ENCODE measurements at regions not wholly inside any gene's neighbourhood (a gene's known extent, or its start where the extent isn't known, plus 50 kb on each side); places are given as distances from the start of the nearest gene placed in this dataset.
"Not testable (repeated sequence)": the region's sequence is repeated elsewhere in the genome, so short reads cannot be mapped to it uniquely, and the experiment has no call there.

DNA sequence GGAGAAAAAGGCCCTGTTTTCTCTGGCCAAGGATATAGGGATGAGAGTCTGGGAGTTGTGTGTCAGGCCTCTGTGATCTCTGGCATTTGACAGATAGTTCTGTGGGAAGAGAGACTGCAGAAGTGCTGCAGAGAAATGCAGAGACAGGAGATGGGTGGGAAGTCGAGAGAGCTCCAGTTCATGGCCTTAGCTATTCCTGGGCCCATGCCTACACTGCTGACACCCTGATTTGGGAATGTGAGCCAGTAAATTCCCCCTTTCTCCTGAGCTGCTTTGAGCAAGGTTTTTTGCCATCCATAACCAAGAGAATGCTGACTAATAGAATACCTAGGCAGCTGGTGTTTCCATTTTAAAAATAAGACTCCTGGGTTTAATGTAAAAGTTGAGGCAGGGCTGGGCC lies 59.3 kb downstream of the EBLN2 start:
- H3K9me3 ChIP-seq (ENCODE audit: control insufficient read depth, low read length, poor library complexity, severe bottlenecking) = no peaks in the 10 kb centered on the region
- Mint-ChIP-seq H3K4me3 (no peak overlapping the region), H3K27me3 (peaks cover 11% of the 10 kb centered on the region), H3K4me1 (no peaks in the 10 kb centered on the region), H3K36me3 (ENCODE audit: low read depth) (no peaks in the 10 kb centered on the region), H3K27ac (no peak overlapping the region)
- DNase-seq (no peak), ATAC-seq (no peak)

DNA sequence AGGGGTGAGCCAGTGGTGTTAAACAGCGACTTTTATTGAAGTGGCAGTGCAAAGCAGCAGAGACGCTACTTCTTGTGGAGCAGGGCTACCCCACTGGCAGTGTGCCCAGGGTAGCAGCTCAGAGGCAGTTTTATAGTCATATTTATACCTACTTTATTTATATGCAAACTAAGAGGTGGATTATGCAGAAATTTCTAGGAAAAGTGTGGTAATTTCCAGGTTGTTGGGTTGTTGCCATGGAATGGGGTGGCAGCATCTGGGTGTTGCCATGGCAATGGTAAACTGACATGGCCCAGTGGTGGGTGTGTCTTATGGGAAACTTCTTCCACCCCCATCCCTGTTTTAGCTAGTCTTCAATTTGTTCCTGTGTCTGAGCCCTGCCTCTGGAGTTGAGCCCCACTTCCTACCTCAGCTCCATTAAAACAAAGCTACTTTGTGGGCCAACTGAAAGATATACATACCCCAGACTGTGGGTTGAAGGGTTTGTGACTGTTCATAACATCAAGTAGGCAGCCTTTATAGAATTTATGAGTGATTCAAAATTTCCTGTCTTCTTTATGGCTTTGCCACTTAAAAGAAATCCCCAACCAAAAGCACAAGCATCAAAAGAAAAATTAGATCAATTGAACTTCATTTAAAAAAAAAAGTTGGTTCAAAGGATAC lies 60.3 kb downstream of the EBLN2 start:
- no peak overlapping the region for H3K4me3 Mint-ChIP-seq
- H3K36me3 Mint-ChIP-seq (ENCODE audit: low read depth) = no peaks in the 10 kb centered on the region
- no peaks in the 10 kb centered on the region for H3K4me1 Mint-ChIP-seq
- ATAC-seq = no peak
- DNase-seq = no peak
- no peak overlapping the region for H3K27ac Mint-ChIP-seq
- H3K27me3 Mint-ChIP-seq = peaks cover 8% of the 10 kb centered on the region
- H3K9me3 ChIP-seq (ENCODE audit: control insufficient read depth, low read length, poor library complexity, severe bottlenecking) = no peaks in the 10 kb centered on the region

DNA sequence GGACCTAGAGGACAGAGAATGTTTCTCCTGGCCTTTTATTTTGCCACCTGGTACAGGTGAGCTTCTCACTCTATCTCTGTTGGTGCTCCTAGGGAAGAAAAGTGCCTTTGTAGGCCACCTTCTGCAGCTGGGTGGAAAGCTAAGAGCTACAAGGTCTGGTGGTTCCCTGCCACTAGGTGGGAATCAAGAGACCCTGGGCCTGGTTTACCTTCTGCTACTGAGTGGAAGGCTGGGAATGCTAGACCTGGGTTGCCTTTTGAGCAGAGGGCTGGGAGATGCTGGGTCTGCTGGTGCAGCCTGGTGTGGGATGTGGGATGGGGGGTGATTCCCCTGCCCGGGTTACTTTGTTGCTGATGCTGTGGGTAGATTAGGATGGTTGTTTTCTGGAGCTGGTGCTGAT lies 72.6 kb downstream of the EBLN2 start:
- H3K4me3 Mint-ChIP-seq = no peak overlapping the region
- ATAC-seq = no peak
- no peak overlapping the region for H3K27ac Mint-ChIP-seq

DNA sequence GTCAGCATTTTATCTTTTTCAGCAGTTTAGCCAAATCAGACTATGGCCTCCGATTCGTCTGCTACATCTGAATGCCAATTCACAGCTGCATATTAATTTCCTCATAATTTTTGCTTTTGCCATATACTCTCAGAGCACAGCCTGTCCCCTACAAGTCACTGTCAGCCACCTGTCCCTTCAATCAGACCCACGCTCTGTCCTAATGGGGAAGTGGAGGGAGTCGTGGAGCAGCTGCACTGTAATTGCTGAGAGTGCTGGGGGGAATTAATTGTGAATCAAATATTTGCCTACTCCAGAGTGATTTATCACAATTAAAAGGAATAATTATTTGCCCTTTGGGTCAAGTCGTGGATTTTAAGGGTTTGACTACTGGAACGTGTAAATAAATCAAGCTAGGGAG lies 75.5 kb downstream of the EBLN2 start:
- H3K36me3 Mint-ChIP-seq (ENCODE audit: low read depth) = peaks cover 4% of the 10 kb centered on the region
- H3K4me3 Mint-ChIP-seq = no peak overlapping the region
- no peak for ATAC-seq
- no peaks in the 10 kb centered on the region for H3K4me1 Mint-ChIP-seq
- no peak overlapping the region for H3K27ac Mint-ChIP-seq
- peaks cover 34% of the 10 kb centered on the region for H3K27me3 Mint-ChIP-seq
- DNase-seq = no peak
- no peaks in the 10 kb centered on the region for H3K9me3 ChIP-seq (ENCODE audit: control insufficient read depth, low read length, poor library complexity, severe bottlenecking)

More for the DNA sequence above, 72.6 kb downstream of the EBLN2 start:
- no peaks in the 10 kb centered on the region for H3K9me3 ChIP-seq (ENCODE audit: control insufficient read depth, low read length, poor library complexity, severe bottlenecking)
- Mint-ChIP-seq H3K27me3 (peaks cover 27% of the 10 kb centered on the region), H3K36me3 (ENCODE audit: low read depth) (peaks cover 4% of the 10 kb centered on the region), H3K4me1 (no peaks in the 10 kb centered on the region)
- DNase-seq = no peak

DNA sequence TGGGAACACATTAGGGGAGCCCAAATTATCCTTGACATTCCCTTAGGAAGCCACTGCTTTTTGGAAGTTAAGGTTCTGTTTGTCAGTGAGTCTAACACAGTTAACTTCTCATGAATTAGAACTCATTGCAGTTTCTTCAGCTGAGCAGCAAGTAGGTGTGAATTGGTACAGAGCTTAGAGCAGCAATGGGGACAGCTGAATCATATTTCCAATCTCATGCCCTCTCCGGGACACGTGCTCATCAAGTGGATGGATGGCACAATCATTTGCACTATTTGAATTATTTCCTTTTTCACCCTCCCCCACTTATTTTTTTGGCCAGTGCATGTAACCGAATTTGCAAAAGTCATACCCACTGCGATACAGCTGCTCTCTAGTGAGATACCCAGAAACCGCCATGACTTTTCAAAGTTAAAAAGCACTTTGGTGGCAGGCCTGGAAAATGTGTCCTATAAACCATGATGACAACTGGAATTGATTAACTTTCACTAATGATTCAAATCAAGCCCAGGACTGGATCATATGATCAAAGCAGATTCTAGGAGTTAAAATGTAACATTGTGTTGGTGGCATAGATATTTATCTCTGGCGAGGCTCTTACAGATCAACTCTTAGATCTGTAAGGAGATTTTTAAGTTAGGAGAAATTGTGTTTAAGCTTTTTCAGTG lies 76.4 kb downstream of the EBLN2 start:
- H3K4me3 Mint-ChIP-seq = no peak overlapping the region
- no peak overlapping the region for H3K27ac Mint-ChIP-seq
- H3K36me3 Mint-ChIP-seq (ENCODE audit: low read depth) = peaks cover 4% of the 10 kb centered on the region
- H3K27me3 Mint-ChIP-seq = peaks cover 31% of the 10 kb centered on the region
- DNase-seq (no peak), ATAC-seq (no peak)
- no peaks in the 10 kb centered on the region for H3K4me1 Mint-ChIP-seq
- H3K9me3 ChIP-seq (ENCODE audit: control insufficient read depth, low read length, poor library complexity, severe bottlenecking) = no peaks in the 10 kb centered on the region

DNA sequence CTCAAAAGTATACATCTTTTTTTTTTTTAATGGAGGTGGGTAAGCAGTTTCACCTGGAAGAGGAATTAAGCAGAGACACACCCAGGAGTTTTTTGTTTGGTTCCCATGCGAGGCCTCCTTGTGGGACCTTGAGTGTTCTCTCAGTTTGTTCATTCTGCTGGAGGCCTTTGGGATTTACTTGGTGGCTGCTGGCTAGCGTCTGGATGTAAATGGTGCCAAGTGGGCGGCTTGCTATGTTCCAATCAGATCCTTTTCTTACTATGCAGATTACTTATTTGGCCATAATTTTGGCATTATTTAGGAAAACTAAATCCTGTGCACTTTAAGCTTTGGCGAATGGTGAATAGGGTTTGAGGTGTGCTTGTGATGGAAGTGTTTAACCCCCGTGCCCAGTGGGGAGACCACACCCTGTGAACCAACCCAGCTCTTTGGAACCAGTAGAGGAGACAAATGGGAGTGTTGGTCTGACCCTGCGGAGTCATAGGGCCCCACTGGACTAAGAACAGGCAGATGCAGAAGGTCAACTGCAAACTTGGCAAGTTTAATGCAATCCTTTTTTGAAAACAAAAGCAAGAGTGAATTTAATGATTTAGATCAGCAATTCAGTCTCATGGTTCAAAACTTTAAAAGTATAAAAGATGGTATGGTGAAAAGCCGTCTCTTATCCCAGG lies 79.4 kb downstream of the EBLN2 start:
- ATAC-seq (no peak), DNase-seq (no peak)
- no peaks in the 10 kb centered on the region for H3K9me3 ChIP-seq (ENCODE audit: control insufficient read depth, low read length, poor library complexity, severe bottlenecking)
- no peak overlapping the region for H3K27ac Mint-ChIP-seq
- peaks cover 4% of the 10 kb centered on the region for H3K36me3 Mint-ChIP-seq (ENCODE audit: low read depth)
- H3K4me1 Mint-ChIP-seq = no peaks in the 10 kb centered on the region
- peaks cover 48% of the 10 kb centered on the region for H3K27me3 Mint-ChIP-seq
- H3K4me3 Mint-ChIP-seq = no peak overlapping the region

DNA sequence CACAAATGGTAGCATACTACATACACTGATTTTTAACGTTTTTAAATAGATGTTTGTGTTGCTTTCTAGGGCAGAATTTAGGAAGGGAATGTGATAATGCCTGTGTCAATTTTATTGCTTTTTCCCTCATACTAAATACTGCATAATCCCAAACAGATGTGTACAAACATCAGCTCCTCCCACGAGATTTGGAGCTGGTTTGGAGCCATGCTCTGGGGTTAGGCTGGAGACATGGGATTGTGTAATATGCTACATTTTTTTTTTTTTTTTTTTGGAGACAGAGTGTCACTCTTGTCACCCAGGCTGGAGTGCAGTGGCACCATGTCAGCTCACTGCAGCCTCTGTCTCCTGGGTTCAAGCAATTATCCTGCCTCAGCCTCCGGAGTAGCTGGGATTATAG lies 80.1 kb downstream of the EBLN2 start:
- H3K4me3 Mint-ChIP-seq = no peak overlapping the region
- peaks cover 4% of the 10 kb centered on the region for H3K36me3 Mint-ChIP-seq (ENCODE audit: low read depth)
- no peak for DNase-seq
- peaks cover 54% of the 10 kb centered on the region for H3K27me3 Mint-ChIP-seq
- ATAC-seq = no peak
- H3K9me3 ChIP-seq (ENCODE audit: control insufficient read depth, low read length, poor library complexity, severe bottlenecking) = no peaks in the 10 kb centered on the region
- H3K4me1 Mint-ChIP-seq = no peaks in the 10 kb centered on the region
- H3K27ac Mint-ChIP-seq = no peak overlapping the region

DNA sequence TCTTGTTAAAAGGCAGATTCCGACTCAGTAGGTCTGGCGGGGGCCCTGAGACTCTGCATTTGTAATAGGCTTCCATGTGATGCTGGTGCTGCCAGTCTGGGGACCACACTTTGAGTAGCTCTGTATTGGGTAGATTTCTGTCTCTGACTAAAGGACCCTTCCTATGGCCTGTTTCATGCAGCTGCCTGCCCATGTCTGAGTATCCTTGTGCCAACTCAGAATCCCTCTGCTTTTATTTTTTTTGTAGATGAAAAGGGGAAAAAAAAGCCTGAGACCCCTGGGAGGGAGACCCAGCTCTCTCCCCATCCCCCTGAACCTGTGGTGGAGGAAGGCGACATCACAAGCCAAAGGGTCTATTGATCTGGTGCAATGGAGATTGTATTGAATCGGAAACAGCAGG lies 81.9 kb downstream of the EBLN2 start:
- Mint-ChIP-seq H3K4me3 (no peak overlapping the region), H3K4me1 (no peaks in the 10 kb centered on the region), H3K27me3 (peaks cover 54% of the 10 kb centered on the region), H3K36me3 (ENCODE audit: low read depth) (no peaks in the 10 kb centered on the region), H3K27ac (no peak overlapping the region)
- ATAC-seq (no peak), DNase-seq (no peak)
- no peaks in the 10 kb centered on the region for H3K9me3 ChIP-seq (ENCODE audit: control insufficient read depth, low read length, poor library complexity, severe bottlenecking)

DNA sequence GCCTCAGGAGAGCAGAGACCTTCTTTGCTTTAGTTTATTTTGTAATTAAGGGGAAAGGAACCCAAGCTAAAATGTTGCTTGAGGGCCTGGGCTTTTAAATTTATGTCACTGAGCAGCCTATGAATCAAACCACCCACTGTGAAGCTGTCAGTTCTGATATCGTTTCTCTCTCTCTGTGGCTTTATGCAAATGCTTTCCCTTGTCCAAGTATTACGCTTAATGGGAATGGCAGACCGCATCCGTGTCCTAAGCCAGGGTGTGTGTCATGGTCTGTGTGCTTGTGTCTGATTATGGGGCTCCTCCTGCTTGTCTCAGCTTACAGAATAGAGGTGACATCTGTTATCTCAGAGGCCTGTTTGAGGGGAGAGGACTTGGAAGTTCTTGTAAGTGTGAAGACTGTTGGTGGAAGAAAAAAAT lies 82.4 kb downstream of the EBLN2 start:
- Mint-ChIP-seq H3K4me1 (no peaks in the 10 kb centered on the region), H3K27ac (no peak overlapping the region), H3K36me3 (ENCODE audit: low read depth) (no peaks in the 10 kb centered on the region), H3K4me3 (no peak overlapping the region), H3K27me3 (peaks cover 55% of the 10 kb centered on the region)
- ATAC-seq (no peak), DNase-seq (no peak)
- no peaks in the 10 kb centered on the region for H3K9me3 ChIP-seq (ENCODE audit: control insufficient read depth, low read length, poor library complexity, severe bottlenecking)

DNA sequence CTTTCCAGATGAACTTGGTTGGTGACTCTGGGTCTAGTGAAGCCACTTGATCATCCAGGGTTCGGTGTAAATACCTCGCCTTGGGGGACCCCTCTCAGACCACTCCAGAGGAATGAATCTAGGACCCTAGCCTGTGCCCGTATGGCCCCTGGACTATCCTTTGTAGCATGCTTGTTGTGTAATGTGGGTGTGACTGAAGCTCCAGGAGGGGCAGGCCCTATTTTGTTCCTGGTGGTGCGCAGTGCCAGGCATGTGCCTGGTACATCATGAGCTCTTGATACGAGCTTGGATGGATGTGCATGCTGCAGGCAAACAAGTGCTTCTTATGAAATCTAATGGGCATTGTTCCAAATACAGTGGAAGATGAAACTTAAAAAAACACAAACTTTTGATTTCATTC lies 82.8 kb downstream of the EBLN2 start:
- H3K27ac Mint-ChIP-seq = no peak overlapping the region

DNA sequence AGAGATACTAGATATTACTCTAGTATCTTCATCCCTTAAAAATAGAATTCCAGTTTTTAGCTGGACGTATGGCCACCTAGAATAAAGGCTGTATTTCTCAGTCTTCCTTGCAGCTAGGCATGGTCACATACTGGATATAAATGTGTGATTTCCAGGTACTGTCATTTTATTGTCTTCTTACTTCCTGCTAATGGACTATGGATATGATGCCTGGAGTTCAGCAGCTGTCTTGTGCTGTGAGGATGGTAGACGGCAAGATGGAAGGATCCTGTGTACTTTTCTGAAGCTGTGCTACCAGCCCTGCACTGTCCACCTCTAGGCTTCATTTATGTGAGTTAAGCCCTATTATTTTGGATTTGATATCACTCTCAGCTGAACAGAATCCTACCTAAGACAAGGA lies 83.4 kb downstream of the EBLN2 start:
- Mint-ChIP-seq H3K36me3 (ENCODE audit: low read depth) (no peaks in the 10 kb centered on the region), H3K27me3 (peaks cover 55% of the 10 kb centered on the region), H3K27ac (no peak overlapping the region), H3K4me3 (no peak overlapping the region), H3K4me1 (no peaks in the 10 kb centered on the region)
- no peaks in the 10 kb centered on the region for H3K9me3 ChIP-seq (ENCODE audit: control insufficient read depth, low read length, poor library complexity, severe bottlenecking)
- DNase-seq (no peak), ATAC-seq (no peak)

More for the DNA sequence above, 82.8 kb downstream of the EBLN2 start:
- Mint-ChIP-seq H3K4me1 (no peaks in the 10 kb centered on the region), H3K36me3 (ENCODE audit: low read depth) (no peaks in the 10 kb centered on the region), H3K4me3 (no peak overlapping the region), H3K27me3 (peaks cover 57% of the 10 kb centered on the region)
- no peak for DNase-seq
- no peak for ATAC-seq
- no peaks in the 10 kb centered on the region for H3K9me3 ChIP-seq (ENCODE audit: control insufficient read depth, low read length, poor library complexity, severe bottlenecking)

DNA sequence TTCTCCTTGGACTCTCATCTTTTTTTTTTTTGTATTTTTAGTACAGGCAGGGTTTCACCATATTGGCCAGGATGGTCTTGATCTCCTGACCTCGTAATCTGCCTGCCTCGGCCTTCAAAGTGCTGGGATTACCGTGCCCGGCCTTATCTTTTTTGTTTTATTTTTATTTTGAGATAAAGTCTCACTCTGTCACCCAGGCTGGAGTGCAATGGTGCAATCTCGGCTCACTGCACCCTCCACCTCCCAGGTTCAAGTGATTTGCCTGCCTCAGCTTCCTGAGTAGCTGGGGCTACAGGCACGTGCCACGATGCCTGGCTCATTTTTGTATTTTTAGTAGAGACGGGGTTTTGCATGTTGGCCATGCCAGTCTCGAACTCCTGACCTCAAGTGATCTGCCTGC lies 86.0 kb downstream of the EBLN2 start:
- peaks cover 53% of the 10 kb centered on the region for H3K27me3 Mint-ChIP-seq
- H3K36me3 Mint-ChIP-seq (ENCODE audit: low read depth); ATAC-seq; H3K4me3 Mint-ChIP-seq; DNase-seq; H3K9me3 ChIP-seq (ENCODE audit: control insufficient read depth, low read length, poor library complexity, severe bottlenecking); H3K4me1 Mint-ChIP-seq; H3K27ac Mint-ChIP-seq: not testable (repeated sequence)

DNA sequence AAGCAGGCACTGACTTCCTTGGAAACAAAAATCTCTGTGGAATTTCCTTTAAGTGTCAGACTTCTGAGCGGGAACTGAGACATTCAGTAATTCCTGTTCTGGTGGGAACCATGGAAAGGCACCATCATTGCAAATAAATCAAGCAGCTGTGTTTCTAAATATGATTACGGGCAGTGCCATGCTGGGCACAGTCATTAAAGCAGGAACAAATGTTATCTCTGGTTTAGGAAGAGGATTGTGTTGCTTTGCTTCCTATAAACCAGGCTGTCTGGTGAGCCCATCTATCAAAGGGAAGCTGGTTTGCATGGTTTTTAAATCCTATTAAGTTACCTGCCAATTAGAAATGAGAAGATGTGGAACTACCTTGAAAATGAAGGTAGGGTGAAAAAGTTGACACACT lies 86.7 kb downstream of the EBLN2 start:
- no peak for ATAC-seq
- Mint-ChIP-seq H3K4me3 (no peak overlapping the region), H3K4me1 (no peaks in the 10 kb centered on the region), H3K27ac (no peak overlapping the region), H3K36me3 (ENCODE audit: low read depth) (no peaks in the 10 kb centered on the region), H3K27me3 (peaks cover 51% of the 10 kb centered on the region)
- no peak for DNase-seq
- H3K9me3 ChIP-seq (ENCODE audit: control insufficient read depth, low read length, poor library complexity, severe bottlenecking) = no peaks in the 10 kb centered on the region

DNA sequence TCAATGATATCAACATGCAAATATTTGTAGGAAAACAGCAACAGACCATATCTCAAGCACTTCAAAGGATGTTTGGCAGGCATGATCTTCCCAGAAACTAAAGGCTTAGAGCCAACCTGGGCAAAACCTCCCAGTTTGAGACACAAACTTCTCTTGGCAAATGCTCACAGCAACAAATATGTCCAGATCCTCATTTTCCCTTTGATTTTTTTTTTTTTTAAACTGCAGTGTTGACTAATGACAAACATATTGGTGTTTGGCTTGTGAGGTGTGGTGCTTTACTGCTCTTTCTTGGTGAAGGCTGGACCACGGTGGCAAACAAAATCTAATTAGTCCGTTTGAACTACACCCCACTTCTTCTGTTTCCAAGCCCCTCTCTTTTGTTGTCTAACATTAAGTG lies 87.2 kb downstream of the EBLN2 start:
- Mint-ChIP-seq H3K27me3 (peaks cover 47% of the 10 kb centered on the region), H3K27ac (no peak overlapping the region), H3K4me1 (no peaks in the 10 kb centered on the region), H3K4me3 (no peak overlapping the region), H3K36me3 (ENCODE audit: low read depth) (no peaks in the 10 kb centered on the region)
- no peaks in the 10 kb centered on the region for H3K9me3 ChIP-seq (ENCODE audit: control insufficient read depth, low read length, poor library complexity, severe bottlenecking)
- ATAC-seq (no peak), DNase-seq (no peak)
